Testis (tissue), 2 donors: ENCODE measurements at regions not wholly inside any gene's neighbourhood (a gene's known extent, or its start where the extent isn't known, plus 50 kb on each side); places are given as distances from the start of the nearest gene placed in this dataset.

Experiments used
- DNase-seq: peaks from one replicate; pipeline ENCODE4 v3.0.0-alpha.2; 2019
- H3K27ac ChIP-seq, 2 donors: fragments of 200-600 bp; sonication (generic); one replicate each; pipeline ENCODE4 v1.5.1; 2019
- H3K27me3 ChIP-seq: fragments of 200-600 bp; sonication (generic); one replicate; pipeline ENCODE4 v1.5.1; 2019
- H3K36me3 ChIP-seq: fragments of 200-600 bp; sonication (generic); one replicate; pipeline ENCODE4 v1.5.1; 2017; ENCODE audit warnings: low read depth; ENCODE audit errors: missing control alignments
- H3K4me1 ChIP-seq: fragments of 200-600 bp; sonication (generic); one replicate; pipeline ENCODE4 v1.5.1; 2019
- H3K4me3 ChIP-seq, 2 donors: fragments of 200-600 bp; sonication (generic); one replicate each; pipeline ENCODE4 v1.5.1; 2017 to 2019
- H3K9me3 ChIP-seq: fragments of 200-600 bp; sonication (generic); one replicate; pipeline ENCODE4 v1.5.1; 2017
- CTCF ChIP-seq, 3 experiments: fragments of 450-650 bp in 2 of 3; fragments of 200-600 bp in 1 of 3; sonication (generic) in 1 of 3; IDR thresholded peaks; one replicate each; pipeline ENCODE4 v1.5.1; 2016 to 2019; ENCODE audit warnings: antibody characterized with exemption in 3 of 3, mild to moderate bottlenecking in 2 of 3, moderate library complexity in 1 of 3
- POLR2A ChIP-seq: fragments of 450-650 bp; IDR thresholded peaks from one replicate; pipeline ENCODE4 v1.6.1; 2017; ENCODE audit warnings: antibody characterized with exemption, mild to moderate bottlenecking, moderate library complexity
- WGBS, 2 donors: methylation state at CpG; one replicate each; pipeline ENCODE4 v1.1.5; 2018; 5-methylcytosine and 5-hydroxymethylcytosine counted together
- intact Hi-C: fragments of 100-400 bp; cut with DNase I; formaldehyde crosslinking; loops from one replicate; pipeline ENCODE4 v1.15.1; 2023; ENCODE audit warnings: low total_unique reads

- TF ChIP-seq CTCF (IDR thresholded peaks at IDR 0.05) (no peak), POLR2A (no peak)
- H3K27me3 ChIP-seq, result no peaks in the 10 kb centered on the region
- no peaks in the 10 kb centered on the region for H3K4me1 ChIP-seq
- intact Hi-C loops, result no loop called here
- H3K4me3 ChIP-seq, result no peak overlapping the region
- H3K27ac ChIP-seq, result no peak overlapping the region
- no peak for DNase-seq
- no peaks in the 10 kb centered on the region for H3K9me3 ChIP-seq
- WGBS, 2 donors, result 85 to 97% methylated on average over 9 of the region's 9 CpGs
- no peaks in the 10 kb centered on the region for H3K36me3 ChIP-seq
Measured at GRCh38 chr14:97777622-97778355, 980.6 kb downstream of the VRK1 start.

GRCh38 chr14:97779140-97779539 lies 982.0 kb downstream of the VRK1 start:
- Histone ChIP-seq H3K27me3 (no peaks in the 10 kb centered on the region), H3K27ac (no peak overlapping the region), H3K4me3 (no peak overlapping the region), H3K36me3 (no peaks in the 10 kb centered on the region), H3K9me3 (no peaks in the 10 kb centered on the region), H3K4me1 (no peaks in the 10 kb centered on the region)
- 92 to 93% methylated on average over 5 of the region's 5 CpGs for WGBS, 2 donors
- intact Hi-C loops, result no loop called here
- no peak for DNase-seq
- no peak for TF ChIP-seq POLR2A

GRCh38 chr14:97780804-97781203 lies 983.6 kb downstream of the VRK1 start:
- intact Hi-C loops, result no loop called here
- TF ChIP-seq POLR2A (no peak), CTCF (IDR thresholded peaks at IDR 0.05) (no peak)

GRCh38 chr14:97781961-97782360 lies 984.8 kb downstream of the VRK1 start:
- no peak overlapping the region for H3K4me3 ChIP-seq

More at GRCh38 chr14:97780804-97781203, 983.6 kb downstream of the VRK1 start:
- no peak overlapping the region for H3K27ac ChIP-seq
- no peaks in the 10 kb centered on the region for H3K9me3 ChIP-seq
- no peak overlapping the region for H3K4me3 ChIP-seq
- H3K36me3 ChIP-seq, result no peaks in the 10 kb centered on the region
- DNase-seq, result no peak
- H3K4me1 ChIP-seq, result no peaks in the 10 kb centered on the region
- WGBS, 2 donors, result 95 to 96% methylated on average over 5 of the region's 5 CpGs
- no peaks in the 10 kb centered on the region for H3K27me3 ChIP-seq

GRCh38 chr14:97782871-97783414 lies 985.8 kb downstream of the VRK1 start:
- H3K27ac ChIP-seq, result no peak overlapping the region
- intact Hi-C loops, result no loop called here
- WGBS, 2 donors, result 78 to 81% methylated on average over 8 of the region's 8 CpGs
- no peaks in the 10 kb centered on the region for H3K27me3 ChIP-seq
- no peak overlapping the region for H3K4me3 ChIP-seq
- H3K36me3 ChIP-seq, result no peaks in the 10 kb centered on the region
- no peak for DNase-seq
- H3K4me1 ChIP-seq, result no peaks in the 10 kb centered on the region
- no peaks in the 10 kb centered on the region for H3K9me3 ChIP-seq
- TF ChIP-seq CTCF (IDR thresholded peaks at IDR 0.05) (no peak), POLR2A (no peak)

More at GRCh38 chr14:97781961-97782360, 984.8 kb downstream of the VRK1 start:
- no peaks in the 10 kb centered on the region for H3K4me1 ChIP-seq
- 92 to 95% methylated on average over 5 of the region's 5 CpGs for WGBS, 2 donors
- intact Hi-C loops, result no loop called here
- TF ChIP-seq POLR2A, result no peak
- no peak for TF ChIP-seq CTCF (IDR thresholded peaks at IDR 0.05)
- no peak overlapping the region for H3K27ac ChIP-seq
- no peaks in the 10 kb centered on the region for H3K9me3 ChIP-seq
- no peak for DNase-seq
- H3K36me3 ChIP-seq, result no peaks in the 10 kb centered on the region
- no peaks in the 10 kb centered on the region for H3K27me3 ChIP-seq
